HFFc6 (cell line): ENCODE measurements at regions not wholly inside any gene's neighbourhood (a gene's known extent, or its start where the extent isn't known, plus 50 kb on each side); places are given as distances from the start of the nearest gene placed in this dataset.

Experiments
- DNase-seq: peaks from one replicate; pipeline ENCODE4 v3.0.0-alpha.2; 2018
- H3K27ac Mint-ChIP-seq: 2 replicates; pipeline ENCODE4 v1.8.0; 2020; ENCODE audit warnings: mild to moderate bottlenecking, mixed read lengths
- H3K27me3 Mint-ChIP-seq: 2 replicates; pipeline ENCODE4 v1.8.0; 2021; ENCODE audit warnings: mild to moderate bottlenecking, moderate library complexity, mixed read lengths; ENCODE audit not compliant: insufficient read depth
- H3K36me3 Mint-ChIP-seq: 2 replicates; pipeline ENCODE4 v1.8.0; 2021; ENCODE audit warnings: low read depth, mixed read lengths
- H3K4me1 Mint-ChIP-seq: 2 replicates; pipeline ENCODE4 v1.8.0; 2020; ENCODE audit warnings: low read depth, mixed read lengths
- H3K4me3 Mint-ChIP-seq: 2 replicates; pipeline ENCODE4 v1.8.0; 2020; ENCODE audit warnings: mild to moderate bottlenecking, moderate library complexity, mixed read lengths
- H3K9me3 Mint-ChIP-seq: 2 replicates; pipeline ENCODE4 v1.8.0; 2020; ENCODE audit warnings: mild to moderate bottlenecking, mixed read lengths
- TF ChIP-seq, protein P1 (sequence below): fragments of 200-600 bp; sonication (generic); IDR thresholded peaks from 2 replicates; pipeline ENCODE4 v1.5.0; 2021; ENCODE audit warnings: antibody characterized with exemption, mild to moderate bottlenecking

DNA sequence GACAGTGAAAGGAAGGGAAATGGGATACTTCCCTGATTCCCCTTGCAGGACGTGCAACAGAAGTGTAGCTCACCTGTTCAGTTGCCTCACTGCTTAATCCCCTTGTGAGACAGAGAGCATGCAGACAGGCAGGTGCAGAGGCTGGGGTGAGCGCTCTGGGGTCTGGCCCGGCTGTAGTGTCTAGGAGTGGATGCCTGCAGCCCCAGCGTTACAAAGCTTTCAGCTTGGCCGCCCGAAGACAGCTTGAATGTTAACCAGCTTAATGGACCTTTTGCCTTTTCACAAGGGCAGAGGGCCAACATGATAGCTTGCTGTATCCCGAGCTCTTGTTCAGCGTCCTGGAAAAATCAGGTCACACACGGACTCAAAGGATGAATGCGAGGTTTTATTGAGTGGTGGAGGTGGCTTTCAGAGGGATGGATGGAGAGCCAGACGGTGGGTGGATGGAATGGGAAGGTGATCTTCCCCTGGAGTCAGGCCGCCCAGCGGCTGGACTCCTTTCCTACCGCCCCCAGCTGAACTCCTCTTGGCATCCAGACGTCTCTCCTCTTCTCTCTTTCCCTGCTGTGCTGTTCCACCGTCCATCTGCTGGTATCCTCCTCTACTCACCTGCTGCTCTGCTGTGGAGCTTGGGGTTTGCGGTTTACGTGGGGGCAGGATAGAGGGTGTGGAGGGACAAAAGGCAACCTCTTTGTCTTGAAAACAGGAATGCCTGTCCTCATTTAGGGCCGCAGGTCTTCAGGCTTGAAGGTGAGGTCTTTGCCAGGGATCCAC, 86.2 kb upstream of the RESF1 start:
- Mint-ChIP-seq H3K4me3 (no peak overlapping the region), H3K9me3 (no peaks in the 10 kb centered on the region)
- TF ChIP-seq, protein P1, sequence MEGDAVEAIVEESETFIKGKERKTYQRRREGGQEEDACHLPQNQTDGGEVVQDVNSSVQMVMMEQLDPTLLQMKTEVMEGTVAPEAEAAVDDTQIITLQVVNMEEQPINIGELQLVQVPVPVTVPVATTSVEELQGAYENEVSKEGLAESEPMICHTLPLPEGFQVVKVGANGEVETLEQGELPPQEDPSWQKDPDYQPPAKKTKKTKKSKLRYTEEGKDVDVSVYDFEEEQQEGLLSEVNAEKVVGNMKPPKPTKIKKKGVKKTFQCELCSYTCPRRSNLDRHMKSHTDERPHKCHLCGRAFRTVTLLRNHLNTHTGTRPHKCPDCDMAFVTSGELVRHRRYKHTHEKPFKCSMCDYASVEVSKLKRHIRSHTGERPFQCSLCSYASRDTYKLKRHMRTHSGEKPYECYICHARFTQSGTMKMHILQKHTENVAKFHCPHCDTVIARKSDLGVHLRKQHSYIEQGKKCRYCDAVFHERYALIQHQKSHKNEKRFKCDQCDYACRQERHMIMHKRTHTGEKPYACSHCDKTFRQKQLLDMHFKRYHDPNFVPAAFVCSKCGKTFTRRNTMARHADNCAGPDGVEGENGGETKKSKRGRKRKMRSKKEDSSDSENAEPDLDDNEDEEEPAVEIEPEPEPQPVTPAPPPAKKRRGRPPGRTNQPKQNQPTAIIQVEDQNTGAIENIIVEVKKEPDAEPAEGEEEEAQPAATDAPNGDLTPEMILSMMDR, result no peak

DNA sequence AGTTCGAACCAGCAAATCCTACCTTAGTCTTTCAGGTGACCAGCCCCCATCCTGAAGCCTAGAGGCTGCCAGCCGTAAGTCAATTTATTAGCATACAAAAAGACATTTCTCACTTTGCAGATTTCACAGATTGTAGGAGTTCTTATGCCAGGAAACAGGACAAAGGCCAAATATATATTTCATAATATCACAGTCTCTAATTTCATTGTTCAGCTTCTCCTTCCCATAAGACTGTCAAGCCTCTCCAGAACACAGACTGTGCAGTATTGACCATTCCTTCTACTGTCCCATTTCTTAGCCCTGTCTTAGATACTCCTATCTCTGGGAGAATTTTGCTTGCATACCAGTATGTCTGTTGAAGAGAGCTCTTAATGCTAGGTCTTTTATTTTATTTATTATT, 89.2 kb upstream of the RESF1 start:
- no peak for DNase-seq
- no peaks in the 10 kb centered on the region for H3K36me3 Mint-ChIP-seq
- H3K27me3 Mint-ChIP-seq, result peaks cover 5% of the 10 kb centered on the region
- TF ChIP-seq, protein P1, result no peak
- H3K4me1 Mint-ChIP-seq, result peaks cover 6% of the 10 kb centered on the region
- no peak overlapping the region for H3K4me3 Mint-ChIP-seq
- H3K9me3 Mint-ChIP-seq, result no peaks in the 10 kb centered on the region
- no peak overlapping the region for H3K27ac Mint-ChIP-seq

More for the DNA sequence above, 86.2 kb upstream of the RESF1 start:
- no peak overlapping the region for H3K27ac Mint-ChIP-seq
- H3K4me1 Mint-ChIP-seq, result peaks cover 11% of the 10 kb centered on the region
- peaks cover 5% of the 10 kb centered on the region for H3K27me3 Mint-ChIP-seq
- H3K36me3 Mint-ChIP-seq, result no peaks in the 10 kb centered on the region
- DNase-seq, result no peak

DNA sequence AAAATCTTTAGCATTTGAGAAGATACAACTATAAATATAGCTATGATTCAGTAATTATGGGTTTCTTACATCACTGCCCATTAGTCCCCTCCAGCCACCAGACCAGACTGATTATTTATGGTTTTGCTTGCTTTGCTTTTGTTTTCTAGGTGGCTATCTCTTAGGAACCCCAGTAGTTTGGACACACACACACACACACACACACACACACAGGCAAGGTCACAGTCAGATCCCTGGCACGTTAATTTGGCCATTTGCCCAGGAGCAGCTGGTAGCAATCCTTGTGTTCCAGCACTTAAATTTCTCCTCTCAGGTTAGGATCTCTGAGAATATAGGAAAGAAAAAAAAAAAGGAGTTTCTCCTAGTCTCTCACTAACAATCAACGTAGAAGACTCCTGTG, 90.2 kb upstream of the RESF1 start:
- peaks cover 5% of the 10 kb centered on the region for H3K27me3 Mint-ChIP-seq
- no peak overlapping the region for H3K27ac Mint-ChIP-seq
- peak; percentile 70 for DNase-seq
- no peaks in the 10 kb centered on the region for H3K36me3 Mint-ChIP-seq
- TF ChIP-seq, protein P1, result no peak
- peaks cover 4% of the 10 kb centered on the region; the same call in 1 of the 2 replicates for H3K4me1 Mint-ChIP-seq
- no peaks in the 10 kb centered on the region for H3K9me3 Mint-ChIP-seq
- H3K4me3 Mint-ChIP-seq, result no peak overlapping the region

DNA sequence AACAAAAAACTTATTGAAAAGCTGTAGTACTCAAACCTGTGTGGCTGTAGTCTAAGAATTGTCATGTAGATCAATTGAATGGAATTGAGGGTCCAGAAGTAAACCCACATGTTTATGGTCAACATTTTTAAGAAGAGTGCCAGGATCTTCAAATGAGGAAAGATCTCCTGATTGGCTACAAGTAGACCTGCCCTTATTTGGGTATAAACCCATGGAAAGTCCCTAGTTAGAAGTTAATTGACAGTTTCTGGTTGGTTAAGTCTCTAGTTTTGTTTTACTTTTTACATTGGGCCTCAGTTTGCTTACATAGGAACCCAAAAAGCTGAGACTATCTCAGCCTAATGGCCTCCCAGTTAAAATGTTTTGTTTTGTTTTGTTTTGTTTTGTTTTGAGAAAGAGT, 91.9 kb upstream of the RESF1 start:
- H3K4me3 Mint-ChIP-seq, result no peak overlapping the region
- no peaks in the 10 kb centered on the region for H3K9me3 Mint-ChIP-seq
- no peak for DNase-seq
- peaks cover 3% of the 10 kb centered on the region for H3K27me3 Mint-ChIP-seq
- no peaks in the 10 kb centered on the region for H3K36me3 Mint-ChIP-seq
- H3K4me1 Mint-ChIP-seq, result peaks cover 4% of the 10 kb centered on the region; the same call in 1 of the 2 replicates
- TF ChIP-seq, protein P1, result no peak
- no peak overlapping the region for H3K27ac Mint-ChIP-seq

DNA sequence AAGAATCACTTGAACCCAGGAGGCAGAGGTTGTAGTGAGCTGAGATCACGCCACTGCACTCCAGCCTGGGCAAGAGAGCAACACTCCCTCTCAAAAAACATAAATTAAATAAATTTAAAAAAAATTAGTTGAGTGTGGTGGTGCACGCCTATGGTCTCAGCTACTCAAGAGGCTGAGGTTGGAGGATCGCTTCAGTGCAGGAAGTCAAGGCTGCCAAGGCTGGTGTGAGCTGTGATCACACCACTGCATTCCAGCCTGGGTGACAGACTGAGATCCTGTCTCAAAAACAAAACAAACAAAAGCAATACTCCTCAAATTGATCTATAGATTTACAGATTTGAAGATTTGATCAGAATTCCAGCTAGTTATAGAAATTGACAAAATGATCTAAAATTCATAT, 92.7 kb upstream of the RESF1 start:
- H3K9me3 Mint-ChIP-seq, result no peaks in the 10 kb centered on the region
- H3K27me3 Mint-ChIP-seq, result peaks cover 2% of the 10 kb centered on the region
- no peaks in the 10 kb centered on the region for H3K36me3 Mint-ChIP-seq
- H3K4me1 Mint-ChIP-seq, result peaks cover 4% of the 10 kb centered on the region; the same call in 1 of the 2 replicates
- DNase-seq, result no peak
- H3K27ac Mint-ChIP-seq, result no peak overlapping the region
- TF ChIP-seq, protein P1, result no peak
- H3K4me3 Mint-ChIP-seq, result no peak overlapping the region
